Neural cell (in vitro differentiated cells): ENCODE measurements at regions not wholly inside any gene's neighbourhood (a gene's known extent, or its start where the extent isn't known, plus 50 kb on each side); places are given as distances from the start of the nearest gene placed in this dataset.
"Not testable (repeated sequence)": the region's sequence is repeated elsewhere in the genome, so short reads cannot be mapped to it uniquely, and the experiment has no call there.

Experiments used
- CTCF ChIP-seq: fragments of 450-650 bp; IDR thresholded peaks from 2 replicates; pipeline ENCODE4 v1.5.1; 2014; ENCODE audit warnings: antibody characterized with exemption, mild to moderate bottlenecking, moderate library complexity; ENCODE audit not compliant: poor library complexity, severe bottlenecking
- EP300 ChIP-seq: fragments of 450-650 bp; conservative IDR thresholded peaks from 2 replicates; pipeline ENCODE4 v1.6.1; 2014; ENCODE audit warnings: antibody characterized with exemption, mild to moderate bottlenecking, moderate library complexity; ENCODE audit not compliant: poor library complexity, severe bottlenecking
- EZH2 ChIP-seq: fragments of 200-600, 300-800 bp; shearing (Covaris generic), sonication (generic); IDR thresholded peaks from 2 replicates; pipeline ENCODE4 v1.6.1; 2014; ENCODE audit warnings: antibody characterized with exemption, low read length, borderline replicate concordance, mild to moderate bottlenecking; ENCODE audit not compliant: insufficient read depth, poor library complexity, severe bottlenecking
- MXI1 ChIP-seq: fragments of 450-650 bp; conservative IDR thresholded peaks from 2 replicates; pipeline ENCODE4 v1.6.1; 2014; ENCODE audit warnings: antibody characterized with exemption, mild to moderate bottlenecking; ENCODE audit not compliant: poor library complexity, severe bottlenecking
- POLR2AphosphoS5 ChIP-seq: IDR thresholded peaks from 2 replicates; pipeline ENCODE4 v1.6.1; 2012
- RAD21 ChIP-seq: fragments of 450-650 bp; conservative IDR thresholded peaks from 2 replicates; pipeline ENCODE4 v1.6.1; 2014; ENCODE audit warnings: antibody characterized with exemption, mild to moderate bottlenecking, moderate library complexity
- REST ChIP-seq: IDR thresholded peaks from 2 replicates; pipeline ENCODE4 v1.6.1; 2012; ENCODE audit warnings: borderline replicate concordance
- TAF1 ChIP-seq: IDR thresholded peaks from 2 replicates; pipeline ENCODE4 v1.6.1; 2012; ENCODE audit warnings: low read depth

GRCh38 chr10:117629717-117630116 lies 87.2 kb downstream of the EMX2 start:
- TF ChIP-seq CTCF, MXI1, POLR2AphosphoS5, RAD21, EZH2, REST, TAF1, EP300: not testable (repeated sequence)
